ENCODE measurements at regions not wholly inside any gene's neighbourhood (a gene's known extent, or its start where the extent isn't known, plus 50 kb on each side); places are given as distances from the start of the nearest gene placed in this dataset.

DNA sequence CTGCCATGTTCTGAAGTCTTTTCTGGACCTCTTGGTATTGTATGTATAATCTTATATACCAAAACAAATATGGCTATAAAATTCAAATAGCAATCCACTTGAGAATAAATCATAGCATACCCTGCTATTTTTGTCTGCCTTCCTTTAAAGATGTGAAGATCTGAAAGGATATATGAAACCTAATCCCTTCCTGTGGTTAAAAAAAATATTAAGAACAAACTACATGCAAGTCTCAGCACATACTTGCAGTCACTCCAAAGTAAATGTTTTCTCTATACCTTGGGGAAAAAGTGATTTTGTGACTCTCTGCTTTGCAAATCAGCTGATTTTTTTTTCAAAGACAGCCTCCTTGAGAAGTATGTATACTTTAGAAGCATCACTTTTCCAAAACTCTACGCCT is 322.9 kb downstream of the ANKRD50 start:
- TF ChIP-seq POLR2AphosphoS5 (IDR thresholded peaks at IDR 0.05) (no peak), POLR2A (IDR thresholded peaks at IDR 0.05) (no peak), EP300 (IDR thresholded peaks at IDR 0.05) (no peak)
- TF ChIP-seq, protein P1, sequence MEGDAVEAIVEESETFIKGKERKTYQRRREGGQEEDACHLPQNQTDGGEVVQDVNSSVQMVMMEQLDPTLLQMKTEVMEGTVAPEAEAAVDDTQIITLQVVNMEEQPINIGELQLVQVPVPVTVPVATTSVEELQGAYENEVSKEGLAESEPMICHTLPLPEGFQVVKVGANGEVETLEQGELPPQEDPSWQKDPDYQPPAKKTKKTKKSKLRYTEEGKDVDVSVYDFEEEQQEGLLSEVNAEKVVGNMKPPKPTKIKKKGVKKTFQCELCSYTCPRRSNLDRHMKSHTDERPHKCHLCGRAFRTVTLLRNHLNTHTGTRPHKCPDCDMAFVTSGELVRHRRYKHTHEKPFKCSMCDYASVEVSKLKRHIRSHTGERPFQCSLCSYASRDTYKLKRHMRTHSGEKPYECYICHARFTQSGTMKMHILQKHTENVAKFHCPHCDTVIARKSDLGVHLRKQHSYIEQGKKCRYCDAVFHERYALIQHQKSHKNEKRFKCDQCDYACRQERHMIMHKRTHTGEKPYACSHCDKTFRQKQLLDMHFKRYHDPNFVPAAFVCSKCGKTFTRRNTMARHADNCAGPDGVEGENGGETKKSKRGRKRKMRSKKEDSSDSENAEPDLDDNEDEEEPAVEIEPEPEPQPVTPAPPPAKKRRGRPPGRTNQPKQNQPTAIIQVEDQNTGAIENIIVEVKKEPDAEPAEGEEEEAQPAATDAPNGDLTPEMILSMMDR (IDR thresholded peaks at IDR 0.05), result no peak
- Histone ChIP-seq H3K27me3 (no peaks in the 10 kb centered on the region), H3K4me1 (peaks cover 0 to 3% (median 0%) of the 10 kb centered on the region in 4 donors), H3K27ac (no peak overlapping the region), H3K36me3 (no peaks in the 10 kb centered on the region), H3K4me3 (no peak overlapping the region), H3K9me3 (no peaks in the 10 kb centered on the region)
- DNase-seq, result no peak
- 36 to 82% methylated on average over 1 of the region's 1 CpG for WGBS, 2 donors
- no peak for ATAC-seq (ENCODE audit: low FRiP score in 2 of 2)

DNA sequence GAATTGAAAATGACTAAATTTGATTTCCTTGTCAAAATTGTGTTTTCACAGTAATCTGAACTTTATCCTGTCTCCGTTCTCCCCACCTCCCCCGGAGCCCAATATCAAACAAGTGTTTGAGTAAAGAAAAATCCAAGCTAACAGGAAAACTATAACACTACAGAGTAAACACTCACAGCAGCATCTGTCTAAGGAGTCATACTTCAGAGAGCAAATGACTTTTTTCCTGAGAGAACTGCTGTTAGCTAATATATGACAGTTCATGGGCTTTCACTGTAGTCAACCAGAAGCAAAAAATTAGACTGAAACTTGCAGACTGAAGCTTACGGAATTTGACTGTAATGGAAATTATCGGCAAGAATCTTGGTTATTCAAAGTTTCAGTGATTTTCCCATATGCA is 321.7 kb downstream of the ANKRD50 start:
- no peak for DNase-seq
- Histone ChIP-seq H3K27me3 (no peaks in the 10 kb centered on the region), H3K9me3 (no peaks in the 10 kb centered on the region), H3K27ac (no peak overlapping the region), H3K4me3 (no peak overlapping the region), H3K4me1 (peaks cover 0 to 3% (median 0%) of the 10 kb centered on the region in 4 donors), H3K36me3 (no peaks in the 10 kb centered on the region)
- no peak for TF ChIP-seq POLR2A (IDR thresholded peaks at IDR 0.05)
- TF ChIP-seq POLR2AphosphoS5 (IDR thresholded peaks at IDR 0.05), result no peak
- TF ChIP-seq EP300 (IDR thresholded peaks at IDR 0.05), result no peak
- TF ChIP-seq, protein P1 (IDR thresholded peaks at IDR 0.05), result no peak
- WGBS, 2 donors, result 48 to 57% methylated on average over 4 of the region's 4 CpGs
- ATAC-seq (ENCODE audit: low FRiP score in 2 of 2), result no peak

DNA sequence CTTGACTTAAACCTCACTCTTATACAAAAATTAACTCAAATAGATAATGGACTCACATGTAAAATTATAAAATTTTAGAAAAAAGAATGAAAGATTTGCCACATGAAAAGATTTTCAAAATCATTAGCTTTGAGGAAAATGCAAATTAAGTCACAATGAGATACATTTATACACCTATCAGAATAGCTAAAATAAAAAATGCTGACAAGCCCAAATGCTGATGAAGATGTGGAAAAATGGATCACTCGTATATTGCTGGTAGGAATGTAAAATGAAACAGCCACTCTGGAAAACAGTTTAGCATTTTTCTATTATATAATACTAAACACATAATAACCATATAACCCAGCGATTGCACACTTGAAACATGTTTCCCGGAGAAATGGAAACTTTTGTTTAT is 316.2 kb downstream of the ANKRD50 start:
- H3K27ac ChIP-seq, result no peak overlapping the region
- H3K4me1 ChIP-seq, result no peaks in the 10 kb centered on the region
- H3K9me3 ChIP-seq, result no peaks in the 10 kb centered on the region
- no peaks in the 10 kb centered on the region for H3K27me3 ChIP-seq
- no peaks in the 10 kb centered on the region for H3K36me3 ChIP-seq
- WGBS, 2 donors, result 93 to 96% methylated on average over 3 of the region's 3 CpGs
- DNase-seq (no peak), ATAC-seq (ENCODE audit: low FRiP score in 2 of 2) (no peak)
- no peak overlapping the region for H3K4me3 ChIP-seq
- TF ChIP-seq POLR2A (IDR thresholded peaks at IDR 0.05) (no peak), EP300 (IDR thresholded peaks at IDR 0.05) (no peak), POLR2AphosphoS5 (IDR thresholded peaks at IDR 0.05) (no peak)
- TF ChIP-seq, protein P1 (IDR thresholded peaks at IDR 0.05), result no peak

DNA sequence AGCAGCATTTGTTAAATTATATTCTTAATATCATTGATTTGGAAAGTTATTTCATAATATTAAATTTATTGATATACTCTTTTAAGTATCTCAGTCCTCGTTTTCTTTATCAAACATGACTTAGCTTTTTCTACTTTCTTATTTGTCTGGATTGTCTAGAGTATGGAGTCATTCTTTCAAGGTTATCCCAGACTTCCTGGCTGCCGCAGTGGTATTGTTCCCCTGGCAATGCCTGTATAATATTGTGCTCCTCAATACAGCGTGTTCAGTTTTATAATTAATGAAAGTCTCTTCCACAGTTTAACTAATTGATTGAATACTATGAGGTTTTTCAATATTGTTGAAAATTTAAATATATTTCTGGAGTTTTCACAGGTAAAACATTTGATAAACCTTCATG is 310.9 kb downstream of the ANKRD50 start:
- H3K9me3 ChIP-seq, result no peaks in the 10 kb centered on the region
- TF ChIP-seq POLR2A (IDR thresholded peaks at IDR 0.05) (no peak), POLR2AphosphoS5 (IDR thresholded peaks at IDR 0.05) (no peak), EP300 (IDR thresholded peaks at IDR 0.05) (no peak)
- TF ChIP-seq, protein P1 (IDR thresholded peaks at IDR 0.05), result no peak
- ATAC-seq (ENCODE audit: low FRiP score in 2 of 2) (no peak), DNase-seq (no peak)
- no peaks in the 10 kb centered on the region for H3K4me1 ChIP-seq
- no peaks in the 10 kb centered on the region for H3K36me3 ChIP-seq
- H3K4me3 ChIP-seq, result no peak overlapping the region
- no peak overlapping the region for H3K27ac ChIP-seq
- 57 to 59% methylated on average over 3 of the region's 3 CpGs for WGBS, 2 donors
- no peaks in the 10 kb centered on the region for H3K27me3 ChIP-seq

DNA sequence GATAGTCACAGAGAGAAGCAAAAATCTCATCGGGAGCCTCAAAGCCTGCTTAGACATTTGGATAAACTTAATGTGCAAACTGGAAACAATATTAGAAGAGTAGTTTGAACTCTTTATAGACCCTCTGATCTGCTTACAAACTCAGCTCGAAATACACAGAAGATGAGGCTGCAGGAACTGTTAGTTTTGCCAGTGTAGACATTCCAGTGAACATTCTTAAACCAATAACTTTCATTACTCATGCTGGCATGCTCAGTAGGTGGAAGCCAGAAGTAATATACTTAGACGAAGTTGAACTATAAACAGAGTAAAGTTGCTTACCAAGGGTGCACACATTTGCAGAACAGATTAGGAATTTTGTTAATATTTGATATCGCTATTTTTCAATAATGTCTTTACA is 303.5 kb downstream of the ANKRD50 start:
- Histone ChIP-seq H3K36me3 (no peaks in the 10 kb centered on the region), H3K4me3 (no peak overlapping the region), H3K27ac (no peak overlapping the region), H3K4me1 (no peaks in the 10 kb centered on the region), H3K27me3 (no peaks in the 10 kb centered on the region), H3K9me3 (no peaks in the 10 kb centered on the region)
- TF ChIP-seq, protein P1 (IDR thresholded peaks at IDR 0.05), result no peak
- TF ChIP-seq POLR2A (IDR thresholded peaks at IDR 0.05) (no peak), POLR2AphosphoS5 (IDR thresholded peaks at IDR 0.05) (no peak), EP300 (IDR thresholded peaks at IDR 0.05) (no peak)
- DNase-seq (no peak), ATAC-seq (ENCODE audit: low FRiP score in 2 of 2) (no peak)
- WGBS, 2 donors, result 71 to 73% methylated on average over 4 of the region's 4 CpGs

All from upper lobe of left lung (tissue), 6 donors.